HG02885 (cell line): ENCODE measurements at regions not wholly inside any gene's neighbourhood (a gene's known extent, or its start where the extent isn't known, plus 50 kb on each side); places are given as distances from the start of the nearest gene placed in this dataset.
"Not testable (repeated sequence)": the region's sequence is repeated elsewhere in the genome, so short reads cannot be mapped to it uniquely, and the experiment has no call there.

Source experiments
- ATAC-seq: cut with Tn5 transposase; IDR thresholded peaks from one replicate; pipeline ENCODE4 v1.9.1; 2021; ENCODE audit warnings: mild to moderate bottlenecking; ENCODE audit not compliant: unreplicated experiment, poor library complexity

- ATAC-seq = no peak
Measured at GRCh38 chr6:147666255-147666654, 157.8 kb downstream of the SAMD5 start.

- ATAC-seq = no peak
Measured at GRCh38 chr6:147667082-147667481, 158.6 kb downstream of the SAMD5 start.

- ATAC-seq = no peak
Measured at GRCh38 chr6:147674099-147674498, 165.6 kb downstream of the SAMD5 start.

GRCh38 chr6:147674794-147675193 is 166.3 kb downstream of the SAMD5 start:
- ATAC-seq = no peak

GRCh38 chr6:147675281-147675680 is 166.8 kb downstream of the SAMD5 start:
- ATAC-seq = no peak

GRCh38 chr6:147676495-147677199 is 168.2 kb downstream of the SAMD5 start:
- ATAC-seq = no peak

GRCh38 chr6:147677647-147678046 is 169.2 kb downstream of the SAMD5 start:
- ATAC-seq = no peak

- ATAC-seq = no peak
Measured at GRCh38 chr6:147678253-147678652, 169.8 kb downstream of the SAMD5 start.

- no peak for ATAC-seq
Measured at GRCh38 chr6:147684906-147685305, 176.4 kb downstream of the SAMD5 start.

GRCh38 chr6:147689398-147689797 is 180.9 kb downstream of the SAMD5 start:
- ATAC-seq = no peak

GRCh38 chr6:147691446-147691845 is 183.0 kb downstream of the SAMD5 start:
- no peak for ATAC-seq

- no peak for ATAC-seq
Measured at GRCh38 chr6:147693181-147693580, 184.7 kb downstream of the SAMD5 start.

- not testable (repeated sequence) for ATAC-seq
Measured at GRCh38 chr6:147694556-147694955, 186.1 kb downstream of the SAMD5 start.

GRCh38 chr6:147695819-147696218 is 187.3 kb downstream of the SAMD5 start:
- ATAC-seq = no peak

- no peak for ATAC-seq
Measured at GRCh38 chr6:147699140-147699539, 190.7 kb downstream of the SAMD5 start.

- ATAC-seq = no peak
Measured at GRCh38 chr6:147699637-147700036, 191.1 kb downstream of the SAMD5 start.

- ATAC-seq = no peak
Measured at GRCh38 chr6:147700436-147701209, 192.1 kb downstream of the SAMD5 start.

- no peak for ATAC-seq
Measured at GRCh38 chr6:147704691-147705090, 196.2 kb downstream of the SAMD5 start.

GRCh38 chr6:147707524-147707923 is 199.0 kb downstream of the SAMD5 start:
- ATAC-seq = no peak

GRCh38 chr6:147708170-147708569 is 199.7 kb downstream of the SAMD5 start:
- no peak for ATAC-seq

- no peak for ATAC-seq
Measured at GRCh38 chr6:147709396-147710272, 201.1 kb downstream of the SAMD5 start.
